NCI-H1105 treated with DMSO at 0.1 percent for 48 hours (cell line): ENCODE measurements at regions not wholly inside any gene's neighbourhood (a gene's known extent, or its start where the extent isn't known, plus 50 kb on each side); places are given as distances from the start of the nearest gene placed in this dataset.

Experiments used
- DNase-seq: peaks from one replicate; lab custom pipeline; 2025; lab: John Stamatoyannopoulos, UW

DNA sequence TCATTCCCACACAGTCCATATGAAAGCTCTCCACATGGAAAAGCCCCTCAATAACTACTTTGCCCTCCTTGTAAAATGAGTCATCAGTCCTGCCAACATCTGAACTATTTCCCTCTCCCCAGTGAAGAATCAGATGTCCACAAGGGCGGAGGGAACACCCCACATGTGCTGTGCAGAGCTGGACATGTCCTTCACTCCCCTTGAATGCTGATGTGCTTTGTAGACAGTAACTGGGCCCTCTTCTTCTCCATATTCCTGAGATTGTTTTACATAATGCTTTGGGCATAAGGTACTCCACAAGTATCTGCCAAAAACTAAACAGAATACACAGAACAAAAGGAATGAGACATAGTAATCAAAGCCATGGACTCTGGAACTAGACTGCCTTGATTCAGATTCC is 879.4 kb downstream of the BCL11A start:
- DNase-seq = no peak

DNA sequence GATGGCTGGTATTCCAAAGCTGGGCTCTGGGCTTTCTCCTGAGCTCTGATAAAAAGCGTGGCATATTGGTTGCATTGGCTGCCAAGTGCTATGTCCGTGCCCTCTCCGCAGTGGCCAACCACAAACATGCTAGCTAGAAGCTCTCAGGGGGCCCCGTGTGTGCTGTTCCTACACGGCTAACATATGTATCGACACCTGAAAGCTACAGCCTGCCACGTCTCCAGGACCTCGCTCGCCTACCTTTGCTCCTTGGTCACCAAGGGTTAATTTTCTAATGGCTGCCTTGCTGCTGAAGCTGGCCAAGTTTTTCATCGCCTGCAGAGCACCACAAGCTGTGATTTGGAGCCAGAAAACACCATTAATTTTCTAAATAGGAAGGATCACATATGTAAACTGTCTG is 888.4 kb downstream of the BCL11A start:
- DNase-seq = no peak

DNA sequence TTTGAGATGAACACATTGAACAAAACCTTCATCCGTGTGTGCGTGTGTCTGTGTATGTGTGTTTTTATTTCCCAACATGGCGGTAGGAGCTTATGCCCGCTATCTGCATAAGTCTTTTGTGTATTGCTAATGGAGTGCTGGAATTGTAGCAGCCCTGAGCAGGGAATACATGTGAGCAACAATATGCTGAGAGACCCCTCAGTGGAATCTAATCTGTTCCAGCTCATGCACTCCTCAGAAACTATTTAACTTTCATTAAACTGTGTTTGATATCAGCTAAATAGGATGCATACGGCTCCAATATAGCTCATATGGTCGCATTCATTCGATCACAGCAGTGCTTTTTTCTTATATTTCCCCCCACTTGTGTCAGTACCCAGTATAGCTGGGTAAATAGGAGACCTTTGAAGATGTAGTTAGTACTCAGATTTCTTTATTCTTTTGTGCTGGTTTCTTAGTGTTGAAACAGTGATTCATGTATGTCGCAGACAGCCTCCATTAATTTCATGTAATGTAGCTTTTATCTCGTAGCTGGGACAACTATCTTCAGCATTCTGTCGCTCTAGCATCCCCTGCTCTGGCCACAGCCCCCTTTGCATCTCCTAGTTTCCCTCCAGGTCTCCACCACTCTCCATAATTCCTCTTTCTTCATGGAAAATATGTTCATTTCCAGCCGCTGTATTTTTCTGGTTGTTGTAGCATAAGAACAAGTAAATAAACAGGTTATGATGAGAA is 891.2 kb downstream of the BCL11A start:
- no peak for DNase-seq

DNA sequence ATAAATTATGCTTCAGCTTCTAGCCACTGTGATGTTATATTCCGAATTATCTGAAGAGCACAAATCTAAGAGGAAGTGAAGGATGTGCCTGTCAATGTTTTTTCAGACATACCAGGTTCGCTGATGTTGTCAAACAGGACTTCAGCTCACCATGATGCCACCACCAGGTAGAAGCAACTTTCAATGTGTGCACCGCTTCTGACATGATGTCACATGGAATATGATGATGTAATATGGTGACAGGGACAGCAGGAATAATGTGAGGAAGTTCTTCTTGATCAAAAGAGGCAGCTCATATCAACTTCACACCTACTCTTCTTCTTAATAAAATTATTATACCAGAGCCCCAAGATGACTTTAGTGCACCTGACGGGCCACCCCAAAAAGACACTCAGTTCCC is 893.2 kb downstream of the BCL11A start:
- no peak for DNase-seq

DNA sequence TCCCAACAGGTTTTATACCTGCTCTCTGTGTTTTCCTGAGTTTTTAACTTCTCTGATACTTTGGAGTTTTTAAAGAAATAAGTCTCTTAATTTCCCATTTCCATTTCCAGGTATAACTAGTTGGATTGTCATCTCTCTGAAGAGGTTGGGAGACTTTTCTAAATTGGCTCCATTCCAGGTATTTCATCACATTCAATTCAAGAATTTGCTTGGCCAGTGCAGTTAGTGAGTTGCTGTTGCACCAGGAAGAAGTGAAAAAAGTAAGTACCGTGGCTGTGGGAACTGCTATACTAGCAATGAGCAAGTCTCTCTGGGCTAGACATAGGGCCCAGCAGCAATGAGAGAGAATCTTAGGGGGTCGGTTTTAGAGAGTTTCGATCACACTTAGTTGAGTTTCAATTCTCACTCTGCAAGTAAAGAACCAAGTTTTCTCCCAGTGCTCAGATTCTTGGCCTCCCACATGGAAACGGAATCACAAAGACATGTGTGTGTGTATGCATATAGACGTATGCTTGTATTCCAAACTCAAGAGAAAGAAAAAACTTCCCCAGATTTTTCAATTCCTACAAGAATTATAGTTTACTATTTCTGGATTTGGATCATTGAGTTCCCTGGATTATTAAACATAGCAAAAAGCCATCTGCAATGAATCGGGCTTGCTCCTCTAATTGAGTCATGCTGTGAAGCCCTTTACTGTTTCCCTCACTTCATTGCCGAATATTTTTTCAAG is 894.4 kb downstream of the BCL11A start:
- peak; percentile 23 for DNase-seq

DNA sequence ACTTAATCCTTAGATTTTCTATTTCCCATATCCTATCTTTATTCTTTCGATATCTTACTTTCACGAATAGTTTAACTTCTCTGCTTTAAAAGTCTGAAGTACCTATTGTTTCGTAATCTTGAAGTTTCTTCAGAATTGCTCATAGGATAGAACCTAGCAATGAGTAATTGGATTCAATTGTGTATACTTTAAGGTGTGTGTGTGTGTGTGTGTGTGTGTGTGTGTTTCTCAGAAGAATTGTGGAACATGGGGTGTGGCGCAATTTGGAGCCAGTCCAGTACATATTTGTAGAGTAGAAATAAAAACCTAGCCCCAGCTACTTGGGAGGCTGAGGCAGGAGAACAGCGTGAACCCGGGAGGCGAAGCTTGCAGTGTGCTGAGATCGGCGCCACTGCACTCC is 897.6 kb downstream of the BCL11A start:
- no peak for DNase-seq

DNA sequence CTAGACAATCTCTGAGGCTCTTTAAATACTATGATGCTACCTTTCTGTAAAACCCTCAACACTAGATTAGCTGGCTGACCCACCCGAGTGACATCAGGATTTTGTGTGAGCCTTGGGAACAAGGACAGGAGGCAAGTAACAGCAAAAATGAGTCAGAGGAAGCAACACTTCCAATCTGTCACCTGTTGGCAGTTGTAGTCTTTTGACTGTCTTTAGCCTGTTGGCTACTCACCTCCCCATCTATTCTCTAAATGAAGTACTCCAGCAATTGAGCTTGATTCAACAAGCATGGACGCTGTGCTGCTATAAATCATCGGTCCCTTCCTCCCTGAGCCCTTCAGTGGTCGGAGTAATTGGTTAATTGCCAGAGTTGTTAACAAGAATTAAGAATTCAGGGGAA is 898.7 kb downstream of the BCL11A start:
- DNase-seq = peak; percentile 36

DNA sequence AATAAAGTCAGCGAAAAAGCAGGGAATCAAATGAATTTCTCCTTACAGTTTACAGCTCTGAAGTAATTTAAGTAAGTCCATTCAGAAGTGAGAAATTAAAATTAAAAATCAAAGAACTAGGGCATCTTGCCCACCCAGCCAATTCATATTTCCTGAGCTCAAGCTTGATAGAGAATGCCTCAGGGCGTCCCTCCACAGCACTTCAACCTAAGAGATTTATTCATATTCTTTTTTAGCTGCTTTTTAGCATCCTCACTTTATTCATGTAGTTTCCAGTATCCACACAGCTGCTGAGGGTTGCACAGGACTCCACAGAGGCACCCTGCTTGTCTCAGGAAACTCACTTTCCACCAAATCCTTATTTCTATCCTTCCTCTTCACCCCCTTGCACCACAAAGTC is 900.3 kb downstream of the BCL11A start:
- DNase-seq = no peak

DNA sequence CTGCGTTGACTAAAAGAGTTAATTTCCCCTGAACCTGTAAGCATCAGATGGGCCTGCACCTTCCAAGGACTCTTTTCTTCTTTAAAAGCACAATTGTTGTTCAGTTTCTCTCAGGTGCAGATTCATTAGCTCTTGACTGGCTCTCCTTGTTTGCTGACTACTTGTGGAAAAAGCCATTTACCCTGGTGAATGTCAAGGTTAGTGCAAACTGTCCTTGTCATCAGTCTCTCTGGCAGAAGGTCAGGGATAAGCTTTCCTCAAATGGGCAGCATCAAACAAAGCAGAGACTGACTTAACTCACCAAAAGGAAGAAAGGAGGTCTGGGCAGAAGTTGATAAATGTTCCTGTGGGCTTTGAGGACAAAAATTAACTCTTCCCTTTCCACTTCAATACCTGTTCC is 922.7 kb downstream of the BCL11A start:
- no peak for DNase-seq

DNA sequence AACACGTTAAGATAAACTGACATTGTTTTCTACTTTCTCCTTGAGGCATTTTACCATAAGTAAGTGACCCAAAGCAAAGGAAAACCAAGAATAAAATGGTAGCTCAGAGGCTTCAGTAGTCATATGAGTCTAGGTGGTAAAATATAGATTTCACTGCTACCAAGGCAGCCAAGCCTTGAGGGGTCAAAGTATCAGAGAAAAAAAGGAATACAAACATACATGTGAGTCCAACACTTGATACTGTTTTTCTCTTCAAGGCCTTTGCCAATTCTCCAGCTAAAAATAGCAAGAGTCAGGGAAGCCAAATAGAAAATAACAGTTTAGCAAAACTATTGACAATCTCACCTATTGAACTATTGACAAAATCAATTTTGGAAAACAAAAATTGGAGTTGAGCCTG is 925.9 kb downstream of the BCL11A start:
- no peak for DNase-seq

DNA sequence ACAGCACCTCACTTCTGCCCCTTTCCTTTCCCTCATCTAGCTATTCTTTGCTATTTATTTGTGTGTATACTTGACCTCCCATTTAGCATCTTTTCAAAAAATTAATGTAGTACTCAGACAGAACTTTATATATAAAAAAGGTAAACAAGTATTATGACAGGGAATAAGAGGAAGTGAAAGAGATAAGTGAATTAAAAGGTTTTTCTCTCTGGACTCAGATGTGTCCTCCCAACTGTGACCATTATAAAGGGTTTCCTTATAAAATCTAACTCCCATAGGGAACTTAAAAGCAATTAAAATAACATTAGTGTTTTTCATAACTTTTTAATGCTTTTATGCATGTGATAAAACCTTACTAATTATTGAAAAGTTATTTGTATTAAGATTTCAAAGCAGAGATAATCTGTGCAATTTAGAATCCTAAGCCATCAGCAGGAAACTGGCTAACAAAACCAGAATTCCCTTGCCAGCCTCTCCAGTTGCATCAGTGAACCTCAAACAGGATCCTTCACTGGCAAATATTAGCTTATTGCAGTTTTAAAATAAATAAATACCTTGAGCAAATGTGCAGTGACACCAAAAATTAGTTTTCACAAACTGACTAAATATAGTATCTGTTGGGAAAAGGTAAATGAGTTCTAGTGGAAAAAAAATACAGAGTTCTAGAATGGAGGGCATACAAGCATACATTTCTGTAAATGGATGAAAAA is 930.7 kb downstream of the BCL11A start:
- DNase-seq = no peak

DNA sequence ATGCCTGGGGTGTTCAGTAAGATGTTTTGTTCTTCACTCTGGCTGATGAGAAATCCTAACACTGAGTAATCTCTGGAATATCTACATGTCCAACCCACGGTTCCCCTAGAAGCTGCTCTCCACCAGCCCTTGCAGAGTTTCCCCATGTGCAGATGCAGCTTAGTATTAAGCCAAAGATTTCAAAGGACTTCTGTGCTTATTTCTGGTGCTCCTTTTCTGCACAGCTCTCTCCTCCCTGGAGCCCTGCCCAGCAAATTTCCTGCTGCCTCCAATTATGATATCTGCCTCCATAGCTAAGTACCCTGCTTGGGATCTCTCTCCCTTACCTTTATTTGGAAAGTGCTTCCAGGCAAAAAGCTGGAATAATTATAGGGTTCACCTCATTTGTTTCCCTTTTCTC is 949.3 kb downstream of the BCL11A start:
- DNase-seq = peak; percentile 74

DNA sequence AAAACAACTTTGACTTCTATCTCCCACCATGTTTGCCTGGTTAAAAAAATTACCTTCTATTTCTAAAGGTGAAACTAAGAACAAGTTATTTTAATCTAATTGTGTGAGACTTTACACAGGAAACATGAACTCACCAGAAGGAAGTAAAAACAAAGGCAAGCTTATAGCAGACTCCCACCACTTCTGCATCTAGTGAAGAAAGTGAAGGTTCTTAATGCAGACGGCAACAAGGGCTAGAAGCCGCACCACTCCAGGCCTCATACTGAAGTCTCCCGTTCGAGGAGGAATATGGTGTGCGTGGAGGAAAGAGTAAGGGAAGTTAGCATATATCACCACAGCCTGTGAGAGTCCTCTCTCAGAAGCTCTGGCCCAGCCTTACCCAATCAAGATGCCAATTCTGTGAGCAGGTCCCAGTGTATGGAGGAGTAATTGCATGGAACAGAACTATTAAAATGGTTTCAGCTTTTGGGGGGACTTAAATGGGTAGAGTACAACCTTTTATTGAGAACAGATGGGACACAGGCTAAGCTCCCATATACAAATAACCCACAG is 958.7 kb downstream of the BCL11A start:
- no peak for DNase-seq

DNA sequence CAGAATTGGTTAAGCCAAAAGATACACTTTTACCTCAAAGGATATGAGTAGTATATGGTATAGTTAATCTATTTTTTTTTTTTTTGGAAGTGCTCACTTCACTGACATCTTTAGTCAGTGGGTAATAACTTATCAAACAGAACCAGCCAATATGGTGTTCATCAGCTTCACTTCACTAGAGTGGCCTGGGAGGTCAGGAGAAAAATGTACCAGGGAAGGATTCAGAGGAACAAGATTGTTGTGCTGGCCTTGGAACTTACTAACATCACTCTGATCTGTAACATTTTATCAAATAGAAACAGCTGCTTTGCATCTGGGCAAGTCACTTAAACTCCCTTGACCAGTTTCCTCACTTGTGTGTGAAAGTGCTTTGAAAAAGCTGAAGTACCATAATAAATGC is 962.7 kb downstream of the BCL11A start:
- DNase-seq = no peak

DNA sequence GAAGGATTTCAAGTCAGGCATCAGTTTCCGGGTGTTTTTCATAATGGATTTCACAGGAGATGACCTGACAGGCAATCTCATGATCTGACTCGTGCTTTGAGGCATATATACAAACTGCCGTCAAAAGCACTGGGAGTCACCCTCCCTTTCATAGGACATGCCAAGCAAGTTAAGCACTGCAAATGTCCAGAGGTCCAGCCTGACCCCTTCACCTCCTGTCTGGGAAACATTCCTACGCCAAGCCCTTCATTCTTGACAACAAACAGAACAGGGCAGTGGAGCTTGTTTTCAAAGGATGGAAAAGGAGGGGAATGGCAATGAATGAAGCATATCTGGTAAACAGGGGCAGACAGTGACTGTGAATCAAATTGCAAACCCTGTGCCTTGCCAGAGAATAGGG is 963.6 kb downstream of the BCL11A start:
- no peak for DNase-seq

DNA sequence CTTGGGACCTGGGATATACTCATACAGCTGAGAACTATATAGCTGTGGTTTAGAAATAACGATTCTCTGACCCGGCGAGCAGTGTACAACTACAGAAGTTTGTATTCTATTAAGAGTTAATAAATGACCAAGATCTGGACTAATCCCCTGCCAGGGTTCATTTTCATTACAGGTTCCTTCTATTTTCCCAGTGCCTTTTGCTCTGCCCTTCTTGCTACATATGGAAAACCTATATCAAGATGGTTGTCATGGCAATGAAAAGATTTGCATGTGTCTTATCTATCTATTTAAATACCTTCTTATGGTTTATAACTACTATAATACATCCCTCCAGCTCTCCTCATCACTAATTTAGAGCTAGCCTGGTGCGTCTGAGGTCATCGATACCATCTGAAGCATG is 965.2 kb downstream of the BCL11A start:
- DNase-seq = no peak

DNA sequence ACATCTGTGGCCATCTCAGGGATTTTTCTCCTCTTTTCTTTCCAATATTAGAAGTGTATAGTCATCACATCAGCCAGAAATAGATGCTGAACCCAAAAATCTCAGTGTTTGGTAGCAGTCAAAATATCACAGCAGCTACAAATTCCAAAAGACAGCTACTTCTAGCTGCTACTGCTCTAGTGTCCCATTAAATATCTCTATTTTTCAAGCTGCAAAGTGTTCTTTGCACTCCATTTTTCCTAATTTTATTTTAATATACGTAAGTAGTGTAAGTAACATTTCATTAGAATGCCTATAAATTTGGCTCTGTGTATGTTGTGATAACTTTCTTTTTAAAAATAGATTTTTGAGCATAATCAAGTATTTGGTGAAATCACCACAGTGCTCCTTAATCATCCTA is 967.3 kb downstream of the BCL11A start:
- no peak for DNase-seq

DNA sequence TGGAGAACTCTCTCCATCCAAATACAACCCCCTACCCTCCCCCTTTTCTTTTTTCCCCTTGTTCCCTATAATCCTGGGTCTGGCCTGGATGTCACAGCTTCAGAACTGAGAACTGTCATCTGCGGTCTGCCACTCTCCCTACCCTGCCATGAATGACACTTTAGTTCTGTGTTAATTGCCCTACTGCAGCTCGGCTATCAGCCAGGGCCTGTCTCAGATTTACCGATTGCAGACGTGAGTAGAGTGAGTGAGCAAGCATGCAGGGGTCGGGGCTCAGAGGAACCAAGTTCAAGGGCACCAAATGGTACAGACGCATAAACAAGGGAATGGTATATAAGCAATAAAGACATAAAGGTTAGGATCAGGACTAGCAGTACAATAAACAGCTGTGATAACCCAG is 967.8 kb downstream of the BCL11A start:
- DNase-seq = peak; percentile 89

DNA sequence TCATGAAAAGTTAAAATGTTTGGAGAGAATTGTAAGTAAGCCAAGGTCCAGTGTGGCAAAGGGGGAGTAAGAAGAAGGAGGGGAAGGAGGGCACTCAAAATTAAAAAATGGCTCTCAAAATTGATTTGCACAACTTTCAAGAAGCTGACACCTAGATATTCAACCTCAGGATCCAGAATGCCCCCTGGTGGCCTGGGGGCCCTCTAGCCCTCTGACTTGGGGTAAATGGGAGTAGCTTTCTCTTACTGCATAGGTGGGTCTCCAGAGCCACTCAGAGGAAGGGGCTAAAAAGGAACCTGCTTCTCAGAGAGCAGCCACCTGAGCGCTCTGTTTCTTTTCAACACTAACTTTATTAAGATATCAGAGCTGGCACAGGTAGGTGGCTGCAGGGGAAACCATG is 968.5 kb downstream of the BCL11A start:
- DNase-seq = peak; percentile 28

DNA sequence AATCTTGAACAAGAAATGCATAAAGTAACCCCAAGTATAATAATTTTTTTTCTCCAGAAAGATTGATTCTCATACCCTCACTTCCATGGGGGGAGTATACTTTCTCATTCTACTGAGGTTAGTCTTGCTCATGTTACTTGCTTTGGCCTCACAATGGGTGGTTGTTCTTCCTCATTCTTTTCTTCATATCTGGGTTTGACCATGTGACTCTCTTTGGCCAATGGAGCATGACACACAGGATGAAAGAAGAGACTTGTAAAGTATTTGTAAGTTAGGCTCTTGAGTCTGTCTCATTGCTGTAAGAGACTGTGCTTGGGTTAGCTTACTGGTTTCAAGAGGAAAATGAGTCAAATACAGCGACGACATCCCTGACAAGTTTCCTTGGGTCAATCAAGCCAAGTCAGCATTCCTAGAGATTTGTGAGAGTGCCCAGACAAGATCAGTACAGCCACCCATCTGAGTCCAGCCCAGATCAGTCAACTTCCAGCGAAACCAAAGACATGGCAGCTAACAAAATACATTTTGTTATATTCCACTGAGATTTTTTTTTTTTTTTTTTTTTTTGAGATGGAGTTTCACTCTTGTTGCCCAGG is 970.2 kb downstream of the BCL11A start:
- DNase-seq = no peak

DNA sequence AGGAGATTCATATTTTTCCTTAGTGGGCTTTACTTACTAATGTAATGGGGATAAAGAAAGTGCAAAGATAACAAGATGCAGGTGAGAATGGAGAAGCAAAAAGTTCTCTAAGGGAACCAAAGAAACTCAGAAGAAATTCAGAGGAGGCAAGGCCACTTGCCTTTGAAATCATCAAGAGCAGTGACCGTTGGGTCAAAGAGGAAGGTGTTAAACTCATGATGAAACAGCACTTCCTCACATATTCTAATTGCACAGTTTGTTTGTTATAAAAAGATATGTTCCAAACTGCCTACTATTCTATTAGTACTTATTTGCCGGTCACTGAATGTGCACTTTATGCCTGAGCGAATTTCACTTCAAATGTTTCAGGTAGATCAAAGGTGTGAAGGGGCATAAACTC is 975.1 kb downstream of the BCL11A start:
- no peak for DNase-seq

DNA sequence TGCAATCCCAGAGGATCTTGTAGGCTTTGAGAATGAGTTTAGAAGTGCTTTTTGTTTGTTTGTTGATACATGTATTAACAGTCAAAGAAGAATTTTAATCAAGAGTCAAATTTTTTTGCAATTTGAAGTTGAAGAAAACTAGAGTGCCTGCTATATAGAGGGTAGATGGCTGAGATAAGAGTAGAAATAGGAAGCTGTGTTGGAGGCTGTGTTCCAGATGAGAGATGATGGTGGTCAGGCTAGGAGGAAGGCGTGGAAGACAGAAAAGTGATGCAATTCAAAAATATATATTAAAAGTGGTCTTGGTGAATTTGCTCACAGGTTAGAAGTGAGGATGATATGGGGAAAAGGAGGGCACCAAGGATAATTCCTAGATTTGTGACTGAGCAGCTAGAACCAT is 978.3 kb downstream of the BCL11A start:
- DNase-seq = no peak

DNA sequence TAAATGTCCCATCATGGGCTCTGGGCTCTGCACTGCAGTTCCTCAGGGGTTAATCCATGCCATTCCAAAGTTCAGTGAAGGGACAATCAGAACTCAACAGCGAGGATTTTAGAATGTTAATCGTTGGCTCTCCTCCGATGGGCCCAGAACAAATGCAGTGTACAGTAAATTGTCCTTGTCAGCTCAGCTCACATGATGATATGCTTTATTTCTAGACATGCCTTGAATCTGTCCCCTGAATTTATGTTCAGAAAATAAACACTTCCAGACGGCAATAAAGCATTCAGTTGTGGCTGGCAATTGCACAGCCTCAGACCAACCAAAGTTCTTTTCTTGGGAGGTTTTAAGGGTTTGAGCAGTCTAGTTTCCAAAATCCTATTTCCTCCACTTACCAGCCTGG is 981.2 kb downstream of the BCL11A start:
- DNase-seq = no peak
